ENCODE measurements at regions not wholly inside any gene's neighbourhood (a gene's known extent, or its start where the extent isn't known, plus 50 kb on each side); places are given as distances from the start of the nearest gene placed in this dataset.

GRCh38 chr1:54497338-54497737, 50.7 kb upstream of the ACOT11 start:
- DNase-seq (ENCODE audit: low read depth in 2 of 2): no peak

DNA sequence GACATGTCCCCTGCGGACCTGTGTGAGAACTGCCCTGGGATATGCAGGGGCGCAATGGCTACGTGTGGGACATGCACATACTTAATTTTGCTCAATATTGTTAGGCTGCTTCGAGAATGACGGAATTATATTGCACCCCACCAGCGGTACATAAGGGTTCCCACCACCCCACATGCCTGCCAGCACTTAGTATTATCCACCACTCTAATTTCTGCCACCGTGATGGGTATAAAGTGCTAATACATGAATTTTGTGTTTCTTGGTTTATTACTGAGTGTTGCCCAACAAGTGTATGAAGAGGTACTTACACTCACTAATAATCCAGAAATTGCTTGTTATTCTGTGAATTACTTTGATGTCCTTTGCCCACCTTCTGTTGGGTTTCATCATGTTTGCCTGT, 52.1 kb upstream of the ACOT11 start:
- DNase-seq (ENCODE audit: low read depth in 2 of 2): no peak

DNA sequence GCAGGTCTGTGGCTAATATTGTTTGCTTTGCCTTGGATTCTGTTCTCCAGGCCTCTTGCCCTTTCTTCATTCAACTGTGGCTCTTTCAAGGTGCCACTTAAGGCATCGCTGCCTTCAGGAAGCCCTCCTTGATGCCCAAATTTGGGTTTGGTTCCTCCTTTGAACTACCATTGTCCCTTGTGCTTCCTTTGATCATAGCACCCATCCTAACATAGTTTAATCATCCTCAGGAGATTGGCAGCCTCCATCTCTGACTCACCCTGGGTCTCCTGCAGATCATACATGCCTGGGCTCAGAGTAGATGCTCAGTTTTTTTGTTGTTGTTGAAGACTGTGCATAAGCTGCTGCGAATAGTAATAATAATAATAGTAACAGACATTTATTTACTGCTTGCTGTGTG, 54.4 kb upstream of the ACOT11 start:
- DNase-seq (ENCODE audit: low read depth in 2 of 2): no peak

DNA sequence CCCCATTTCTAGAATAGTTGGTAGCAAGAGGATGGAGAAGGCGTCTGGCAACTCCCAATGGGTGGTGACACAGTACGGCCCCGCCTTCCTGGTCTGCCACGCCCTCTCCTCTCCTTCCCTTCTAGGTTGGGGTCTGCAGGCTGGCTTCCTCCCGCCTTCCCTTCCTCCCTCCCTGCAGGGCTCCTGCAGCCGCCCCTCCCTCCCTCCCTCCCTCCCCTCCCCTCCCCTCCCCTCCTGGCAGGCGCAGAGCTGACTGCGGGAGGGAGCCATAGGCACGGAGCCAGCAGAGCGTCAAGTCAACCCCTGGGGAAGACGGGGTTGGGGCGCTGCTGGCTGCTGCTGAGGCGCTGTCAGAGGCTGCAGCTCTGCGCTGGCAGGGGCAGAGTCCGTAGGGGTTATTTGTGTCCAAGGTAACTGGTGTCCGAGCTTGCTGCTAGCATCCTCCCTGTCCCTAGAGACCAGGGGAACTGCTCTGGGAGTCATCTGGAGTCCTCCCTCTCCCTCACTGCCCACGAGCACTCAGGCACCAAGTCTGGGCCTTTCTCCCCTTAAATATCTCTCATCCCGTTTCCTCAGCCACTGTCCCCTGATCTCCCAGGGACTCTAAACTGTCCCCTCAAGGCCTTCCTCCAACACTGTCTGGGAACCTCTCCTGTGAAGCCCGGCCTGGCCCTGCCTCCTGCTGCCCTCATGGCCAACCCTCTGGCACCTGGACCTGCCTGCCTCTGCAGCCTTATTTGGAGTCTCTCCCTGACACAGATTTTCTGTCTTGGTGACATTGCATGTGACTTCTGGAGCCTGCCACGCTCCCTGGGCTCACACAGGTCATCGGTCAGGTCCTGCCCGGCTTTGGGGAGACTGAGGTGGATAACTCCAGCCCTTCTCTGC, 57.4 kb upstream of the ACOT11 start:
- DNase-seq (ENCODE audit: low read depth in 2 of 2): no peak

- DNase-seq (ENCODE audit: low read depth in 2 of 2): no peak
Observed at GRCh38 chr1:54489627-54490250, 58.3 kb upstream of the ACOT11 start.

GRCh38 chr1:54488779-54489626, 59.0 kb upstream of the ACOT11 start:
- DNase-seq (ENCODE audit: low read depth in 2 of 2): peak; percentile 29 to 55

GRCh38 chr1:54488065-54488750, 59.8 kb upstream of the ACOT11 start:
- DNase-seq (ENCODE audit: low read depth in 2 of 2): peak; percentile 52 to 58

- DNase-seq (ENCODE audit: low read depth in 2 of 2): no peak
Observed at GRCh38 chr1:54487571-54488050, 60.4 kb upstream of the ACOT11 start.

GRCh38 chr1:54486907-54487306, 61.1 kb upstream of the ACOT11 start:
- no peak for DNase-seq (ENCODE audit: low read depth in 2 of 2)

DNA sequence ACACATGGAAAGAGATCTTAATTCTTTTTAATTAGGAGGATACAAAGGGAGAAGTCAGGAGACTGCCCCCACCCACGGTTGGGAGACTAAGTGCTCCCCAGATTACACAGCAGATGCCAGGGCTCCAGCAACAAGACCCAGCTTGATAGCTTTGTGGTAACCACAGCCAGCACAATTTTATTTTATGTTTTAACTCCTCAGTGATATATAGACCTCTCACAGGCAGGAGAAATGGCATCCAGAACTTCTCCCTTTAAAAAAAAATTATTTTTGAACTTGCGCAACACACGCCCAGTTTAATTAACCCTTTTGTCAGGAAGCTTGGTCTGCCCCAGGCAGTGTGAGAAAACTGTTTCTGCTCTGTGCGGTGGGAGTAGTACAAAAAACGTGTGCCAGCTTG, 62.6 kb upstream of the ACOT11 start:
- no peak for DNase-seq (ENCODE audit: low read depth in 2 of 2)

DNA sequence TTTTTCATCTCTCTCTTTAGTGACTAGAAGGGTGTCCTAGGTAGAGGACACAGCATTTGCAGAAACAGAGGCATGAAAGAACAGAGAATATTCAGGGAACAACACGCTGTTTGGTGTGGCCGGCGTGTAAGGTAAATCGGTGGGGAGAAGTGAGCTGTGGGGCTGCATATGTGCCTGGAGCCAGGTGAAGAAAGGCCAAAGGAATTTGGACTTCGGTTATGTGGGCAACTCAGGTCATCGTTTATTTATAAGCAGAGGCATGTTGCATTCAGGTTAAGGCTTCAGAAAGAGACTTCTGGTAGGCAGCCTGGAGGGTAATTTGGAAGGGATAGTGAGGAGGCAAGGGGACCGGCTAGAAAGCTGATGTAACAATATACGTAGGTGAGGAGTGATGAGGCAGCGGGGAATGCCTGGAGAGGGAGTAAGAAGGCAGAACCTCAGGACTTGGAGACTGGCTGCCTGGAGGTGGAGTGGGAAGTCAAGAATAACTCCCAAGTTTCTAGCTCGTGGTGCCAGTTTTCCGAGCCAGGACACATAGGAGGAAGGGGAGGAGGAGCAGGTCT, 64.1 kb upstream of the ACOT11 start:
- no peak for DNase-seq (ENCODE audit: low read depth in 2 of 2)

DNA sequence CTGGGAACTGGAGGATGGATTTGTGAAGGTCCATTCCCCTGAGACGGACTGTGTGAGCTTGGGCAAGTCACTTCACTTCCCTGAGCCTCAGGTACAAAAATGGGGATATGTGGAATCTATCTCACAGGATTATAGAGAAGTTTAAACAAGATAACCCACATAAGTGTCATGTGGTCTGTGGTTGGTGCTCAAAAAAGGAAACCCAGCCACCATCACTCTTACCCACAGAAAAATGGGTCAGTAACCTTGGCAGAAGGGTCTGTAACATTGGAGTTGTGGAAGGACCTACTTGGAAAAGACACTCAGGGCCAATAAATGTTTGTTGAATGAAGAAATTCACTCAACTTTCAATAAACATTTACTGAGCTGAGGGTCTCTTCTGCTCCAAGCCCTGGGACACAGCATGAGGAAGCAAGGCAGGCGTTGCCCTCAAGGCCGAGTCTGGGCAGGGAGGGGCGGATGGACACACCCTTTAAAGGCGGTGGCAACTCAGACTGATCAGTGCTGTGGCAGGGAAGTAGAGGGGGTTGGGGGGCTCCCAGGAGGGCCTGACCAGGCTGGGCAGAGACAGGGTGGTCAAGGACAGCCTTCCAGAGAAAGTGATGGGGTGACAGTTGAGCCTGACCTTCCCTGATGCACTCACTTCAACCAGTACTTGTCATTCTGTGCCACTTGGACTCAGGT, 66.7 kb upstream of the ACOT11 start:
- no peak for DNase-seq (ENCODE audit: low read depth in 2 of 2)

GRCh38 chr1:54480525-54480848, 67.5 kb upstream of the ACOT11 start:
- DNase-seq (ENCODE audit: low read depth in 2 of 2): no peak

DNA sequence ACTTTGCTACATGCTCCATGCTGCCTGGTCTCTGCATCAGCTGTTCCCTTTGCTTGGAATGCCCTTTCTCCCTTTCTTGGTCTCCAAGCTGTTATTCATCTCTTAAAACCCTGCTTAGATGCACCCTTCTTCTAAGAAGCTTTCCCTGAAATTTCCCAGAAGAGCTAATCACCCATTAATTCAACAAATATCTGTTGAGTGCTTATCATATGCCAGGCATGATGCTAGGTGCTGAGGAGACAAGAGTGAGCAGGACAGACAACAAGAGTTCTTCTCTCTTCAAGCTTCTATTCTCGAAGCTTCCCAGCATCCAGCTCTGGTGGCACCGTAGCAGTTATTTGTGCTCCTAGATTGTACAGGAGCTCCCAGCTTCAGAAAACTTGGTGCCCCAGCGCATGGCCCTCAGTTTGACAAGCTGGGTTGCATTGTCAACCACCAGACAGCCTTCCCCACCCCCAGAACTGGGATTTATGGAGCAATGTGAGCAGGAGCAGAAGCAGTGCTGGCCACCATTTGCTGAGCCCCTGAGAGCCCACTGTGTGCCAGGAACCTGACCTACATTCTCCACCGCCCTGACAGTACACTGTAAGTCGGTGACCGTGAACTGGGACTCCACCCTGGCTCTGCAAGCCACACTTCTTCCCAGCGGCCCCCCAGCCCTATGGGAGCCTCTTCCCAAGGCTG, 68.0 kb upstream of the ACOT11 start:
- no peak for DNase-seq (ENCODE audit: low read depth in 2 of 2)

- no peak for DNase-seq (ENCODE audit: low read depth in 2 of 2)
Observed at GRCh38 chr1:54479251-54479650, 68.8 kb upstream of the ACOT11 start.

DNA sequence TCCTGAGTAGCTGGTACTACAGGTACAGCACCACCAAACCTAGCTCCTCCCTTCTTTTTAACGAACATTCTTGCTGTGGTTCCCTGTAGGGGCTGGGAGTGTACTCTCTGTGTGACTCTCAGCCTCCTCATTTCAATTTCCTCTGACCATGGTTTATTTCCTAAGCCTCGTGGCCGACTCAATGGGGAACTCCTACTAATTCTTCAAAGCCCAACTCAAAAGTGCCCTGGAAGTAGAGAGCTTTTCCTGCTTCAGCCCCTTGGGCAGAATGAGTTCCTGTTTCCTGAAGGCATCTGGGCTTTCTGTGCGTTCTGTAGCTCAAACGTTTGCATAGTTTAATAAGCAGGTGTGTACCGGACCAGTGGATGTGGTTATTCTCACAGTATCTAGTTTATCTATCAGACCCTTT, 70.9 kb upstream of the ACOT11 start:
- no peak for DNase-seq (ENCODE audit: low read depth in 2 of 2)

GRCh38 chr1:54476530-54477109, 70.4 kb upstream of the SSBP3 start:
- DNase-seq (ENCODE audit: low read depth in 2 of 2): no peak

DNA sequence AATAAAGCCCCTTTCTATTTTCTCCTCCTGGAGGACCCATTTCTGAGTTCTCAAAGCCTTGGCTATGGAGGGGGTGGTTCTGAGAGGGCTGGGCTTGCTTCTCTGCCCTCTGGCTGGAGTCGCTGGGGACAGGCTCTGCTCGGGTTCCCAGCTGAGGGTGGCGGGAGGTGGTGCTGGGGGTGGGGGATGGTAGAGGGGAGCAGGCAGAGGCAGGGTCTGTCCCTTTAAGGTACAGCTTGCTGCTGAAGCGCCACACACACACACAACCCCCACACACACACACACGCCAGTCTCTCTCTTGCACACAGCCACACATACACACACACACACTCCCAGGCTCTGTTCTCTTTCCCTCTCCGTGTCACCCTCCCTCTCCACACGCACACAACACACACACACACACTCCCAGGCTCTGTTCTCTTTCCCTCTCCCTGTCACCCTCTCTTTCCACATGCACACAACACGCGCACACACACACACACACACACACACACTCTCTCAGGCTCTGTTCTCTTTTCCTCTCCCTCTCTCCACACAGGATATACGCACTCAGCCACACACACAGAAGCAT, 69.8 kb upstream of the SSBP3 start:
- no peak for DNase-seq (ENCODE audit: low read depth in 2 of 2)

DNA sequence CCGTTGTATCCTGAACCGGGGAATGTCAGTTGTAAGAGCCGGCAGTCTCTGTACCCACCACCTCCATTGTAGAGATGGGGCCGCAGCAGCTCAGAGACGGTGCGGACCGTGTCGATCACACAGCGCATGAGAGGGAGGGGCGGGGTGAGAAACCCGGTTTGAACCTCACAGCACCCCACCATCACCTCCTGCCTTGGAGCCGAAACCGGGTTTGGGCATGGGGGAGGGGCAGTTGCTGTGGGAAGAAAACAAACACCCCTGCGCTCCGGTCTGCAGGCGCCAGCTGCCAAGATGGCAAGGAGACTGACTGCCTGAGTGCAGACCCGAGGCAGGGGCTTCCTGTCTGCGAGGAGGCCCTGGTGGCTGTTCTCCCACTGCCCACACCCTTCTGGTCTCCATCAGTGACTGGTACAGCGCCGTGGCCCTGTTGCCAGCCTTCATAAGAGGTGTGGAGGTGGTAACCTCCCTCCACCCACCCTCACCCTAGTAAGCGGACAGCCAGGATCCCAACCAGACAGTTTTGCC, 69.2 kb upstream of the SSBP3 start:
- no peak for DNase-seq (ENCODE audit: low read depth in 2 of 2)
